Activated CD4-positive, alpha-beta memory T cell treated with anti-CD3 and anti-CD28 coated beads for 36 hours (primary cell): ENCODE measurements at regions not wholly inside any gene's neighbourhood (a gene's known extent, or its start where the extent isn't known, plus 50 kb on each side); places are given as distances from the start of the nearest gene placed in this dataset.

Source experiments
- CTCF ChIA-PET: fragments of 350-600 bp; sonication (Branson Sonifier 250); formaldehyde crosslinking; loops from one replicate; lab custom pipeline; 2021; ENCODE audit warnings: antibody characterized with exemption, inconsistent platforms; lab: Charles Lee
- POLR2A ChIA-PET: fragments of 350-600 bp; sonication (Branson Sonifier 250); formaldehyde crosslinking; loops from one replicate; lab custom pipeline; 2021; ENCODE audit warnings: antibody characterized with exemption; lab: Charles Lee
- DNase-seq: peaks from one replicate; pipeline ENCODE4 v3.0.0-alpha.2; 2020
- H3K27ac Mint-ChIP-seq: one replicate; pipeline ENCODE4 v1.8.0; 2021; ENCODE audit warnings: mixed read lengths
- H3K27me3 Mint-ChIP-seq: one replicate; pipeline ENCODE4 v1.8.0; 2021; ENCODE audit warnings: mixed read lengths
- H3K36me3 Mint-ChIP-seq: one replicate; pipeline ENCODE4 v1.8.0; 2021; ENCODE audit warnings: mixed read lengths
- H3K4me1 Mint-ChIP-seq: one replicate; pipeline ENCODE4 v1.8.0; 2021; ENCODE audit warnings: low read depth, mixed read lengths
- H3K4me3 Mint-ChIP-seq: one replicate; pipeline ENCODE4 v1.8.0; 2021; ENCODE audit warnings: mild to moderate bottlenecking, mixed read lengths
- H3K9me3 Mint-ChIP-seq: one replicate; pipeline ENCODE4 v1.8.0; 2021; ENCODE audit warnings: mixed read lengths
- intact Hi-C: fragments of 100-400 bp; cut with micrococcal nuclease; formaldehyde crosslinking; loops from one replicate; pipeline ENCODE4 v1.15.1; 2023

DNA sequence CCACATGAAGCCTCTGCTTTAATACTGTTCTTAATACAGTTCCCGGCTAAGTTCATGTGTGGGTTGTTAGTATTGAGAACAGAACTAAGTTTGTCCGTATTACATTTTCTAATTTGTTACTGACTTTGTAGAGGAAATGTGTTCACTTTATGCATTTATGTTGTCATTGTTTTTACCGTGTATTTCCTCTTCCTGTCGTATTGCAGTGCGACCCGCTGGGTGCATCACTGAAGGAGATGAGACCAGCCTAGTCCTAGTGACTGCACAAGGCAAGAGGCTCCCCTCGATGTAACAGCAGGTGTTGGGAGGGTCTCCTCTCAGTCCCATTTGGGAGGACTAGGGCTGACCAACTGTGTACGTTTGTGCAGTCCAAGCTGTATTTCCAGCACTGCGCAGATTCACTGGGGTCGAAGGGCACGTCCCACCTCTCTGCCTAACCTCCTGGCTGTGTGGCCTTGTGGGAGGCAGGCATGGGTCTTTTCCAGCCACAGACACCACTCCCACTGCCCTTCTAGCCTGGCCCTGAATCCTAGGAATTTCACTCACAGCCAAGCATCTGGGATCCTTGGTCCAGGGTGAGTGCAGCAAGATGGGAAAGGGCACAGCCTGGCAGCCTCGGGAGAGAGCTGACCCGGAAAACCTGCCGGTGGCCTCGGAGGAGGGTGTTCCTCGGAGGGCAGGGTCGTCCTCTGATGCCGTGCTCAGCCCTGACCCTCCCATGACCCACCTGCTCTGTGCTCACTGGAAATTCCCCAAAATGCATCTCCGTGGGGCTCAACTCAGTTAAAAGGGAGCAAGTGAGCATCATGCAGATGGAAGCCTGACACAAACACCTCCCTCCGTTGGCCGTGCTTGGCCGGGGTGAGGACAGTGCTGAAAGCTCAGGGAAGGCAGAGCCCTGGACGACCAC, 63.9 kb upstream of the FAM20C start:
- CTCF ChIA-PET = no interaction called here
- no peak overlapping the region for H3K27ac Mint-ChIP-seq
- H3K4me1 Mint-ChIP-seq = no peaks in the 10 kb centered on the region
- intact Hi-C loops = no loop called here
- DNase-seq = no peak
- H3K36me3 Mint-ChIP-seq = no peaks in the 10 kb centered on the region
- peaks cover 3% of the 10 kb centered on the region for H3K27me3 Mint-ChIP-seq
- POLR2A ChIA-PET = no interaction called here
- no peaks in the 10 kb centered on the region for H3K9me3 Mint-ChIP-seq
- no peak overlapping the region for H3K4me3 Mint-ChIP-seq

GRCh38 chr7:129366-130221, 62.8 kb upstream of the FAM20C start:
- H3K27ac Mint-ChIP-seq = no peak overlapping the region
- intact Hi-C loops = no loop called here

GRCh38 chr7:130222-130572, 62.2 kb upstream of the FAM20C start:
- H3K27ac Mint-ChIP-seq = no peak overlapping the region
- H3K36me3 Mint-ChIP-seq = no peaks in the 10 kb centered on the region
- DNase-seq = no peak
- peaks cover 4% of the 10 kb centered on the region for H3K27me3 Mint-ChIP-seq
- ChIA-PET POLR2A (no interaction called here), CTCF (no interaction called here)
- H3K4me1 Mint-ChIP-seq = no peaks in the 10 kb centered on the region
- no peak overlapping the region for H3K4me3 Mint-ChIP-seq
- no peaks in the 10 kb centered on the region for H3K9me3 Mint-ChIP-seq
- intact Hi-C loops = no loop called here

More at GRCh38 chr7:129366-130221, 62.8 kb upstream of the FAM20C start:
- no peak for DNase-seq
- ChIA-PET CTCF (no interaction called here), POLR2A (no interaction called here)
- Mint-ChIP-seq H3K27me3 (peaks cover 3% of the 10 kb centered on the region), H3K36me3 (no peaks in the 10 kb centered on the region), H3K4me1 (no peaks in the 10 kb centered on the region), H3K4me3 (no peak overlapping the region), H3K9me3 (no peaks in the 10 kb centered on the region)

GRCh38 chr7:130875-131780, 61.2 kb upstream of the FAM20C start:
- intact Hi-C loops = no loop called here
- CTCF ChIA-PET = no interaction called here
- POLR2A ChIA-PET = no interaction called here

GRCh38 chr7:131781-132482, 60.4 kb upstream of the FAM20C start:
- ChIA-PET POLR2A (no interaction called here), CTCF (no interaction called here)
- no peaks in the 10 kb centered on the region for H3K4me1 Mint-ChIP-seq
- DNase-seq = no peak
- no peak overlapping the region for H3K4me3 Mint-ChIP-seq
- peaks cover 4% of the 10 kb centered on the region for H3K27me3 Mint-ChIP-seq
- no peaks in the 10 kb centered on the region for H3K9me3 Mint-ChIP-seq
- intact Hi-C loops = no loop called here
- no peaks in the 10 kb centered on the region for H3K36me3 Mint-ChIP-seq
- no peak overlapping the region for H3K27ac Mint-ChIP-seq

More at GRCh38 chr7:130875-131780, 61.2 kb upstream of the FAM20C start:
- H3K4me3 Mint-ChIP-seq = no peak overlapping the region
- DNase-seq = no peak
- H3K9me3 Mint-ChIP-seq = no peaks in the 10 kb centered on the region
- H3K36me3 Mint-ChIP-seq = no peaks in the 10 kb centered on the region
- H3K4me1 Mint-ChIP-seq = no peaks in the 10 kb centered on the region
- H3K27me3 Mint-ChIP-seq = peaks cover 4% of the 10 kb centered on the region
- no peak overlapping the region for H3K27ac Mint-ChIP-seq

DNA sequence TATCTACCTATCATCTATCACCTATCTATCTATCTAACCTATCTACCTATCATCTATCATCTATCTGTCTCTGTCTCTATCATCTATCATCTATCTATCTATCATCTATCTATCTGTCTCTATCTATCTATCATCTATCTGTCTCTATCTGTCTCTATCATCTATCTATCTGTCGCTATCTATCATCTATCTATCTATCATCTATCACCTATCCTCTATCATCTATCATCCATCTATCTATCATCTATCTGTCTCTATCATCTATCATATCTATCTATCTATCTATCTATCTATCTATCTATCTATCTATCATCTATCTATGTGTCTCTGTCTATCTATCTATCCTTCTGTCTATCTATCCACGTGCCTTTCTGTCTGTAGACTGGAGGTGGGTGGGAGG, 59.5 kb upstream of the FAM20C start:
- H3K27me3 Mint-ChIP-seq = peaks cover 4% of the 10 kb centered on the region
- no peaks in the 10 kb centered on the region for H3K9me3 Mint-ChIP-seq
- H3K36me3 Mint-ChIP-seq = no peaks in the 10 kb centered on the region
- POLR2A ChIA-PET = no interaction called here
- H3K4me3 Mint-ChIP-seq = no peak overlapping the region
- intact Hi-C loops = no loop called here
- CTCF ChIA-PET = no interaction called here
- no peak for DNase-seq
- H3K4me1 Mint-ChIP-seq = no peaks in the 10 kb centered on the region
- H3K27ac Mint-ChIP-seq = no peak overlapping the region

DNA sequence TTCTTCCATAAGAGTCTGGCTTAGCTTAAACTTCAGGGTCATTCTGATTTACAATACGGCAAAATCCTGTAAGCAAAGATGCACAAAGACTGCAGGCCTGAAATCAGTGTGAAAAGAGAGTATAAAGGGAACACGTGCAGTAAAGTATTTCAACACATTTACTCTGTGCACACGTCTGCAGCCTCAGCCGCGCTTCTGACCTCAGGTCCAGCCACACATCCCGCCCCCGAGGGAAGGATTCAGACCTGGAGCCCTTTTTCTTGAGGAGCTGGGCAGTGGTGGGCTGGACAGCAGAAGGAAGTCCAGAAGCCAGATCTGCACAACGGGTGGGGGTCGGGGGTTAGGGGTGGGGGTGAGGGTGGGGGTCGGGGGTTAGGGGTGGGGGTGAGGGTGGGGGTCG, 58.9 kb upstream of the FAM20C start:
- no peak overlapping the region for H3K4me3 Mint-ChIP-seq
- no peaks in the 10 kb centered on the region for H3K9me3 Mint-ChIP-seq
- intact Hi-C loops = no loop called here
- peaks cover 6% of the 10 kb centered on the region for H3K27me3 Mint-ChIP-seq
- no peak overlapping the region for H3K27ac Mint-ChIP-seq
- no peak for DNase-seq
- ChIA-PET POLR2A (no interaction called here), CTCF (no interaction called here)
- no peaks in the 10 kb centered on the region for H3K4me1 Mint-ChIP-seq
- no peaks in the 10 kb centered on the region for H3K36me3 Mint-ChIP-seq

- ChIA-PET CTCF (no interaction called here), POLR2A (no interaction called here)
- Mint-ChIP-seq H3K27me3 (peaks cover 7% of the 10 kb centered on the region), H3K36me3 (no peaks in the 10 kb centered on the region), H3K4me3 (no peak overlapping the region), H3K4me1 (no peaks in the 10 kb centered on the region), H3K27ac (no peak overlapping the region), H3K9me3 (no peaks in the 10 kb centered on the region)
- no peak for DNase-seq
- intact Hi-C loops = no loop called here
Observed at GRCh38 chr7:134029-134428, 58.3 kb upstream of the FAM20C start.

DNA sequence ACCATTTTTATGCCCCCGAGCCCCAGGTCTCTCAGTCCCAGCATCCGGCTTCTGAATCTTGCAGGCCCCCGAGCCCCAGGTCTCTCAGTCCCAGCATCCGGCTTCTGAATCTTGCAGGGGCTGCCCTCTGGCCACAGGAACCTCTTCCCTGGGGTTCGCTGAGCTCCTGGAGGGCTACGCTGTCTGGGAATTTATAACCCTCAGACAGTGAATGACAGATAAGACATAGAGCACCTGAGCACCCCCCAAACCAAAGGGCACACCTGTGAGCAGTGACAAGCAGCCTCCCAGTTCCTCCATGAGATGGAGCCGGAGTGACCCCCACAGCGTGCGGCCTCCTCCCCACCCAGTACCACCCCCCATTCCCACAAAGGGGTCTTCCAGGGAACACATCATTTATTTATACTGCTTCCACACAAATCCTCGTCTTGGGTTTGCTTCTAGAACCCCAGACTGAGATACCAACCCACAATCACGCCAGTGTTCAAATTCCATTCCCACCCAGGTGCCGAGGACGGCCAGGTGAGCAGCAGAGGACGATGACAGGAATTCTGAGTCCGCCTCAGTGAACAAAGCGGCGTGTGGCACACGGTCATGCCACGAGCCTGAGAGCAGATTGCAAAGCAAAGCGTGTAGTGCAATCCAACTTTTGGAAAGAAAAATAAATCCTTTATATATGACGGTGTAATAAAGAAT, 57.7 kb upstream of the FAM20C start:
- CTCF ChIA-PET = no interaction called here
- no peaks in the 10 kb centered on the region for H3K9me3 Mint-ChIP-seq

DNA sequence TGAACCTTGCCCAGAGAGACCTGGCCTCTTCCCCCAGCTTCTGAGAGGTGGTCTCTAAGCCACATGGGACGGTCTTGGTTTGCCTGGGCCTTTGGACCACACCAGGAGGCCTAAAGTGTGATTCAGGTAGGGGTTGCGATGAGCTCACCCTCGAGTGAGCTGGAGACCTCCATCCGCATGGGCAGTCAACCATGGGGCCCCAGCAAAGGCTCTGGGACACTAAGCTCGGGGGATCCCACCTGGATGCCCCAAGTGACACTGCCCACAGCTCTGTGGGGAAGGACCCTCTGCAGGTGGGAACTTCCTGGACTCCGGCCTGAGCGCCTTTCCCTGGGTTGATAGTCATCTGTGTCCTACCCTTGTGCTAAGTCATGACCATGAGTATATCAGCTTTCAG, 57.1 kb upstream of the FAM20C start:
- Mint-ChIP-seq H3K36me3 (no peaks in the 10 kb centered on the region), H3K9me3 (no peaks in the 10 kb centered on the region), H3K4me1 (no peaks in the 10 kb centered on the region), H3K27me3 (peaks cover 7% of the 10 kb centered on the region), H3K27ac (no peak overlapping the region), H3K4me3 (no peak overlapping the region)
- POLR2A ChIA-PET = no interaction called here
- no peak for DNase-seq
- intact Hi-C loops = no loop called here
- CTCF ChIA-PET = no interaction called here

More for the DNA sequence above, 57.7 kb upstream of the FAM20C start:
- no peak for DNase-seq
- Mint-ChIP-seq H3K27ac (no peak overlapping the region), H3K36me3 (no peaks in the 10 kb centered on the region), H3K4me3 (no peak overlapping the region), H3K27me3 (peaks cover 7% of the 10 kb centered on the region), H3K4me1 (no peaks in the 10 kb centered on the region)
- POLR2A ChIA-PET = no interaction called here
- intact Hi-C loops = no loop called here
